Gastroesophageal sphincter (tissue), 4 donors: ENCODE measurements at regions not wholly inside any gene's neighbourhood (a gene's known extent, or its start where the extent isn't known, plus 50 kb on each side); places are given as distances from the start of the nearest gene placed in this dataset.

ENCODE experiments used
- ATAC-seq: fragments of 150-250 bp; one replicate; pipeline ENCODE4 v1.9.1; 2016; ENCODE audit warnings: mild to moderate bottlenecking, moderate library complexity
- H3K27ac ChIP-seq, 4 donors: fragments of 200-600 bp; sonication (generic) in 3 of 4; 1 replicate in 3 of 4; 2 replicates in 1 of 4; pipeline ENCODE4 v1.5.1; 2016 to 2019
- H3K27me3 ChIP-seq: fragments of 200-600 bp; sonication (generic); one replicate; pipeline ENCODE4 v1.5.1; 2019
- H3K36me3 ChIP-seq, 2 donors: fragments of 200-600 bp; sonication (generic); one replicate each; pipeline ENCODE4 v1.5.1; 2019; ENCODE audit warnings: control low read depth in 1 of 2
- H3K4me1 ChIP-seq, 3 donors: fragments of 200-600 bp; sonication (generic); 1 replicate in 2 of 3; 2 replicates in 1 of 3; pipeline ENCODE4 v1.5.1; 2016 to 2019; ENCODE audit warnings: control low read depth in 2 of 3
- H3K4me3 ChIP-seq, 2 donors: fragments of 200-600 bp; sonication (generic); one replicate each; pipeline ENCODE4 v1.5.1; 2019; ENCODE audit warnings: mild to moderate bottlenecking in 1 of 2, moderate library complexity in 1 of 2
- H3K9me3 ChIP-seq, 3 donors: fragments of 200-600 bp; sonication (generic); one replicate each; pipeline ENCODE4 v1.5.1; 2017 to 2019; ENCODE audit warnings: control low read depth in 2 of 3
- EP300 ChIP-seq: sonication (generic); formaldehyde crosslinking; IDR thresholded peaks from one replicate; pipeline ENCODE4 v1.6.1; 2017; ENCODE audit warnings: antibody characterized with exemption, mild to moderate bottlenecking
- POLR2A ChIP-seq, 2 donors: fragments of 450-650 bp; IDR thresholded peaks; one replicate each; pipeline ENCODE4 v1.6.1; 2017; ENCODE audit warnings: antibody characterized with exemption in 2 of 2, mild to moderate bottlenecking in 2 of 2, moderate library complexity in 1 of 2
- POLR2AphosphoS5 ChIP-seq: sonication (generic); formaldehyde crosslinking; IDR thresholded peaks from one replicate; pipeline ENCODE4 v1.6.1; 2017; ENCODE audit warnings: antibody characterized with exemption
- WGBS, 2 donors: methylation state at CpG; one replicate each; pipeline ENCODE4 v1.1.5; 2018; ENCODE audit warnings: low coverage in 1 of 2; 5-methylcytosine and 5-hydroxymethylcytosine counted together
- TF ChIP-seq, protein P1 (sequence below), 4 experiments: fragments of 200-600 bp in 2 of 4; fragments of 450-650 bp in 2 of 4; sonication (generic) in 1 of 4; IDR thresholded peaks; one replicate each; pipeline ENCODE4 v1.5.1; 2017 to 2019; ENCODE audit warnings: antibody characterized with exemption in 4 of 4, mild to moderate bottlenecking in 2 of 4, moderate library complexity in 2 of 4

DNA sequence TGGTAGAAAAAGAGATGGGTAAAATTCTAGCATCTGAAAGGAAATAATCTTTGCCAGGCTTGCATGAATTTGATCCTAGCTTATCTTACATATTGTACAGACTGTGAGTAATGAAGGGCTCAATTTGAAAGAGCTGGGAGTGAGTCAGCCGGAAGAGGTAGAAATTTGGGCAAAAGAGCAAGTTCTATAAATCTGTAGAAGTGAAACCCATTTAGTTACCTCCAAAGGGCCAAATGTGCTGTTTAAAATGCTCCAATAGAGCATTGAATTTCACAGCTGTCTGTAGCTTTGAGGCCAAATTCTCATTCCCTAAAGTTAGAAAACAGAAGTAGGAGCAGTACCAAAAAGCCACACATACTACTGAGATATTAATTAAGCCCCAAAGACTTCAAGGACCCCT lies 466.1 kb downstream of the BTBD3 start:
- 64% methylated on average over 1 of the region's 1 CpG; no CpG with 5 or more reads in 1 of the 2 donors for WGBS, 2 donors
- Histone ChIP-seq H3K36me3 (no peaks in the 10 kb centered on the region), H3K27ac (peak overlapping the region in 1 of 4 donors; percentile 49), H3K4me1 (no peaks in the 10 kb centered on the region), H3K27me3 (no peaks in the 10 kb centered on the region), H3K4me3 (no peak overlapping the region), H3K9me3 (no peaks in the 10 kb centered on the region)
- no peak for ATAC-seq
- TF ChIP-seq EP300 (no peak), POLR2AphosphoS5 (no peak), POLR2A (IDR thresholded peaks at IDR 0.05) (no peak)
- TF ChIP-seq, protein P1, sequence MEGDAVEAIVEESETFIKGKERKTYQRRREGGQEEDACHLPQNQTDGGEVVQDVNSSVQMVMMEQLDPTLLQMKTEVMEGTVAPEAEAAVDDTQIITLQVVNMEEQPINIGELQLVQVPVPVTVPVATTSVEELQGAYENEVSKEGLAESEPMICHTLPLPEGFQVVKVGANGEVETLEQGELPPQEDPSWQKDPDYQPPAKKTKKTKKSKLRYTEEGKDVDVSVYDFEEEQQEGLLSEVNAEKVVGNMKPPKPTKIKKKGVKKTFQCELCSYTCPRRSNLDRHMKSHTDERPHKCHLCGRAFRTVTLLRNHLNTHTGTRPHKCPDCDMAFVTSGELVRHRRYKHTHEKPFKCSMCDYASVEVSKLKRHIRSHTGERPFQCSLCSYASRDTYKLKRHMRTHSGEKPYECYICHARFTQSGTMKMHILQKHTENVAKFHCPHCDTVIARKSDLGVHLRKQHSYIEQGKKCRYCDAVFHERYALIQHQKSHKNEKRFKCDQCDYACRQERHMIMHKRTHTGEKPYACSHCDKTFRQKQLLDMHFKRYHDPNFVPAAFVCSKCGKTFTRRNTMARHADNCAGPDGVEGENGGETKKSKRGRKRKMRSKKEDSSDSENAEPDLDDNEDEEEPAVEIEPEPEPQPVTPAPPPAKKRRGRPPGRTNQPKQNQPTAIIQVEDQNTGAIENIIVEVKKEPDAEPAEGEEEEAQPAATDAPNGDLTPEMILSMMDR (IDR thresholded peaks at IDR 0.05): no peak

DNA sequence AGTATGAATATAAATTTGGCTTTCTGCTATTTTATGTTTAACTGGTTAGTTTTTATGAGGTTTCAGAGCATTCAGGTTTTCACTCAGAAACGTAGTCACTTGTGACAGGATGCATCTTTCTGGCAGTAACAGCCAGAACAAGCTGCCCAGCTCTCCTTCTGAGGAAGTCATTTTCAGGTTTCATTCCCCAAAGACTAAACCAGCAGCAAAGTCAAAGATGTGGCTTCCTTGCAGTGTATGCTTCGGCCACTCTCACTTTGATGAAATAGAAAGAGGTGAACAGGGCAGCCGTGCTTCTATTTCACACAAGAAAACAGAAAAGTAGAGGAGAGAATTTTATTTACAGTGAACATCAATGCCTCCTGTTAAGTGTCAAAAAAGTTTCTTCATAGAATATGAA lies 469.1 kb downstream of the BTBD3 start:
- ATAC-seq: no peak
- no peak for TF ChIP-seq POLR2AphosphoS5
- no peak for TF ChIP-seq EP300
- no peak for TF ChIP-seq POLR2A (IDR thresholded peaks at IDR 0.05)
- TF ChIP-seq, protein P1 (IDR thresholded peaks at IDR 0.05): no peak
- no peak overlapping the region for H3K4me3 ChIP-seq
- no peaks in the 10 kb centered on the region for H3K36me3 ChIP-seq
- WGBS, 2 donors: 34 to 69% methylated on average over 2 to 3 of the region's 3 CpGs
- no peak overlapping the region for H3K27ac ChIP-seq
- H3K27me3 ChIP-seq: no peaks in the 10 kb centered on the region
- no peaks in the 10 kb centered on the region for H3K9me3 ChIP-seq
- no peaks in the 10 kb centered on the region for H3K4me1 ChIP-seq

DNA sequence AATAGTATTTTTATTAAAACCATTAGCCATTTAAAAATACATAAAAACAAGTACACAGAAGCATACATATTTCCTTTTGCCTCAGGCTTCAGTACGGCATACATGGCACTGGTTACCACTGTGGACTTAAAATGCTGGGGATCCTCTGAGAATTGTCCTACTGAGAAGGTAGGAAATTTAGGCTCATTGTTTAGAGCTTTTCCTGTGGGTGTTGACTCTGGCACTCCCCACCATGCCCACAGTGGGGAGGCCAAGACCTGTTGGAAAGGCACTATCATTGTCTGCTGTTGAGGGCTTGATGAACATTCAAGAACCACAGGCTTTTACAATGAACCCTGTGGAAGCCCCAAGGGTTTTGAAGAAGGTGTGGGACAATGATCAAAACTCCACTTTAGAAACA lies 473.4 kb downstream of the BTBD3 start:
- H3K9me3 ChIP-seq: no peaks in the 10 kb centered on the region
- no peaks in the 10 kb centered on the region for H3K36me3 ChIP-seq
- H3K4me1 ChIP-seq: no peaks in the 10 kb centered on the region
- no peak overlapping the region for H3K27ac ChIP-seq
- no peaks in the 10 kb centered on the region for H3K27me3 ChIP-seq
- no peak overlapping the region for H3K4me3 ChIP-seq
- TF ChIP-seq POLR2A (IDR thresholded peaks at IDR 0.05): no peak
- 79 to 89% methylated on average over 1 of the region's 1 CpG for WGBS, 2 donors
- ATAC-seq: no peak

DNA sequence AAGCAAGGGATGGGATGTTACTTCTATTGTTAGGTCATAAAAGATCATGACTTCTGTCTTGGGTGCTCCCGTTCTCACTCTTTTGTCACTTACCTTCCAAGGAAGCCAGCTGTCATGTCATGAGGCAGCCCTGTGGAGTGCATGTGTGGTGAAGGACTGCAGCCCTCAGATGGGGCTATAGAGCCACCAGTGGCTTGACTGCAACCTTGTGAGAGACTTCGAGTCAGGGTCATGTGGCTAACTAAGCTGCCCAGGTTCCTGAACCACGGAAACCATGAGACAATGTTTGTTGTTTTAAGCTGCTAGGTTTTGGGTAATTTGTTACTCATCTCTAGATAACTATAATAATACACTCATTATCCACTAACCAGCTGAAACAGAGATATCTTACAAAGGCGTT lies 477.1 kb downstream of the BTBD3 start:
- no peak overlapping the region for H3K27ac ChIP-seq
- no peaks in the 10 kb centered on the region for H3K9me3 ChIP-seq
- no peak overlapping the region for H3K4me3 ChIP-seq
- TF ChIP-seq EP300: no peak
- TF ChIP-seq POLR2A (IDR thresholded peaks at IDR 0.05): no peak
- no peaks in the 10 kb centered on the region for H3K36me3 ChIP-seq
- no peaks in the 10 kb centered on the region for H3K27me3 ChIP-seq
- WGBS, 2 donors: 53 to 100% methylated on average over 2 to 3 of the region's 4 CpGs
- ATAC-seq: no peak
- H3K4me1 ChIP-seq: no peaks in the 10 kb centered on the region

DNA sequence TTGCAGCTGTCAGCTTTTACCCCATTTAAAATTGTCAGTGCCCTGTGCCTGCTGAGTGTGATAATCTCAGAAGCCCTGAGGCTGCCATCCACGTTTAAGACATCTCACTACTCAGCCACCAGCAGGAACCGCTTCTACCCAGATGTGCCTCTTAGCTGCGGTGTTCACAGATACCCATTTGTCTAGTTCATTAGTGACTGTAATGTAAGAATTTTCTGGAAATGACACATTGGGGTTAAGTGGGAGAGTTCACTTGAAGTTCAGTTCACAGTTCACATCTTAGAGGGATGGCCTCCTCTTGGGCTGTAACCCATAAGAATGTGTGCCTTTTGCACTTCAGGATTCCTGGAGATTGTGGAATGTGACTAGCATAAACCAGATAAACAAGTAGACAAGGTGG lies 477.7 kb downstream of the BTBD3 start:
- H3K27me3 ChIP-seq: no peaks in the 10 kb centered on the region
- H3K27ac ChIP-seq: no peak overlapping the region
- TF ChIP-seq POLR2AphosphoS5: no peak
- no peaks in the 10 kb centered on the region for H3K36me3 ChIP-seq
- H3K4me1 ChIP-seq: no peaks in the 10 kb centered on the region
- WGBS, 2 donors: 40 to 49% methylated on average over 1 to 3 of the region's 3 CpGs
- no peak overlapping the region for H3K4me3 ChIP-seq
- ATAC-seq: no peak
- H3K9me3 ChIP-seq: no peaks in the 10 kb centered on the region

DNA sequence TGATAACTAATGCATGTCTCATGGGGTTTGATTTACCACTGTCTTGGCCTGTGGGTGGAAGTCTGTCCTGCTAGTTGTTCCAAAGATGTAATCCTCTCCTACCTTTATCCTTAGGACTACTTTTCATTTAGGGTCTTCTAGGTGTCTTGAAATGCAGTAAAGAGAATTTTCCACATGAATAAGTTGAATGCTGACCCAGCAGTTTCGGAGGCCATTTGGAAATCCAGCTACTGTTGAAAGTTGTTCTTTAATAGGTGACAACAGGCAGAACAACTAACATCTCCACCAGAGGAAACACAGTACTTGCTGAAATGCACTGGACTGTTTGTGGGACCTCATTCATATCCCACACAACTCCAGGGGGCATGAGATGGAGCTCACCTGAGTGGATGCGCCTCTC lies 478.1 kb downstream of the BTBD3 start:
- no peak overlapping the region for H3K4me3 ChIP-seq
- WGBS, 2 donors: 100% methylated on average over 1 to 2 of the region's 2 CpGs
- H3K27ac ChIP-seq: no peak overlapping the region
- H3K9me3 ChIP-seq: no peaks in the 10 kb centered on the region
- no peaks in the 10 kb centered on the region for H3K36me3 ChIP-seq
- TF ChIP-seq POLR2A (IDR thresholded peaks at IDR 0.05) (no peak), POLR2AphosphoS5 (no peak), EP300 (no peak)
- TF ChIP-seq, protein P1 (IDR thresholded peaks at IDR 0.05): no peak
- no peak for ATAC-seq
- no peaks in the 10 kb centered on the region for H3K27me3 ChIP-seq
- no peaks in the 10 kb centered on the region for H3K4me1 ChIP-seq
